A673 (cell line): ENCODE measurements at regions not wholly inside any gene's neighbourhood (a gene's known extent, or its start where the extent isn't known, plus 50 kb on each side); places are given as distances from the start of the nearest gene placed in this dataset.

ENCODE experiments used
- BruUV-seq: library from RNA; stranded (reverse); fragments of 400-500 nt; replicated peaks from 2 replicates; lab custom pipeline; 2021; lab: Mats Ljungman, UMichigan
- CTCF ChIA-PET: fragments of 300-600 bp; sonication (Branson Sonifier 250); formaldehyde crosslinking; loops from one replicate; lab custom pipeline; 2022; ENCODE audit warnings: antibody characterized with exemption; lab: Charles Lee
- POLR2A ChIA-PET: fragments of 300-600 bp; sonication (Branson Sonifier 250); formaldehyde crosslinking; loops from one replicate; lab custom pipeline; 2022; ENCODE audit warnings: antibody characterized with exemption; ENCODE audit not compliant: low non-redundant PET; lab: Charles Lee
- DNase-seq: peaks from one replicate; pipeline ENCODE4 v3.0.0-alpha.2; 2015; ENCODE audit warnings: low spot score
- H3K27ac ChIP-seq: fragments of 200-600 bp; sonication (generic); 2 replicates; pipeline ENCODE4 v1.5.1; 2016; ENCODE audit warnings: mixed run types, low read depth, mild to moderate bottlenecking, mixed read lengths, antibody characterized with exemption, low read length; ENCODE audit not compliant: poor library complexity, severe bottlenecking
- H3K27me3 ChIP-seq: fragments of 200-600 bp; sonication (generic); replicated peaks from 2 replicates; pipeline ENCODE4 v1.6.1; 2017; ENCODE audit warnings: mixed run types, low read depth, mild to moderate bottlenecking, mixed read lengths, antibody characterized with exemption, low read length; ENCODE audit not compliant: insufficient read depth, poor library complexity
- H3K36me3 ChIP-seq: fragments of 200-600 bp; sonication (generic); 2 replicates; pipeline ENCODE4 v1.6.1; 2016; ENCODE audit warnings: mixed run types, mild to moderate bottlenecking, mixed read lengths, antibody characterized with exemption, low read length; ENCODE audit not compliant: insufficient read depth, poor library complexity, severe bottlenecking
- H3K4me1 ChIP-seq: fragments of 200-600 bp; sonication (generic); 2 replicates; pipeline ENCODE4 v1.6.1; 2017; ENCODE audit warnings: mixed run types, mild to moderate bottlenecking, mixed read lengths, antibody characterized with exemption, low read length; ENCODE audit not compliant: insufficient read depth, poor library complexity, severe bottlenecking
- H3K4me3 ChIP-seq: fragments of 200-600 bp; sonication (generic); 2 replicates; pipeline ENCODE4 v1.5.1; 2016; ENCODE audit warnings: low read depth, mixed run types, mild to moderate bottlenecking, mixed read lengths, low read length; ENCODE audit not compliant: poor library complexity, severe bottlenecking
- H3K9me3 ChIP-seq: fragments of 200-600 bp; sonication (generic); 2 replicates; pipeline ENCODE4 v1.6.1; 2016; ENCODE audit warnings: mixed run types, low read depth, mild to moderate bottlenecking, mixed read lengths, antibody characterized with exemption, low read length; ENCODE audit not compliant: poor library complexity, severe bottlenecking
- CTCF ChIP-seq: fragments of 300-800, 200-600 bp; sonication (generic); conservative IDR thresholded peaks from 2 replicates; pipeline ENCODE4 v1.5.1; 2017; ENCODE audit warnings: low read depth, mild to moderate bottlenecking, antibody characterized with exemption, low read length, moderate library complexity, mixed read lengths
- EZH2 ChIP-seq: fragments of 200-600 bp; sonication (generic); IDR thresholded peaks from 2 replicates; pipeline ENCODE4 v1.6.1; 2017; ENCODE audit warnings: borderline replicate concordance, low read depth, mild to moderate bottlenecking, mixed read lengths, antibody characterized with exemption, low read length; ENCODE audit not compliant: poor library complexity, severe bottlenecking
- intact Hi-C: fragments of 100-400 bp; cut with micrococcal nuclease; formaldehyde crosslinking; loops from one replicate; pipeline ENCODE4 v1.10.0; 2022; ENCODE audit not compliant: unreplicated experiment

- Histone ChIP-seq H3K27ac (no peak overlapping the region), H3K4me3 (no peak overlapping the region), H3K27me3 (no peaks in the 10 kb centered on the region), H3K4me1 (no peaks in the 10 kb centered on the region), H3K36me3 (no peaks in the 10 kb centered on the region), H3K9me3 (no peaks in the 10 kb centered on the region)
- no peak for DNase-seq
- CTCF ChIA-PET, result no interaction called here
- TF ChIP-seq EZH2, result no peak
- TF ChIP-seq CTCF, result no peak
- intact Hi-C loops, result no loop called here
- no TSS peak for BruUV-seq
- POLR2A ChIA-PET, result no interaction called here
Observed at GRCh38 chr3:154971341-154971740, 108.8 kb upstream of the MME start.

- ChIA-PET CTCF (no interaction called here), POLR2A (no interaction called here)
- DNase-seq, result no peak
- intact Hi-C loops, result no loop called here
- Histone ChIP-seq H3K4me3 (no peak overlapping the region), H3K4me1 (no peaks in the 10 kb centered on the region), H3K27ac (no peak overlapping the region), H3K27me3 (no peaks in the 10 kb centered on the region), H3K9me3 (no peaks in the 10 kb centered on the region), H3K36me3 (no peaks in the 10 kb centered on the region)
- no peak for TF ChIP-seq CTCF
- TF ChIP-seq EZH2, result no peak
- no TSS peak for BruUV-seq
Observed at GRCh38 chr3:154970797-154971196, 109.3 kb upstream of the MME start.

GRCh38 chr3:154969366-154969765 lies 110.8 kb upstream of the MME start:
- Histone ChIP-seq H3K4me3 (no peak overlapping the region), H3K9me3 (no peaks in the 10 kb centered on the region), H3K36me3 (no peaks in the 10 kb centered on the region), H3K27me3 (no peaks in the 10 kb centered on the region), H3K27ac (no peak overlapping the region), H3K4me1 (no peaks in the 10 kb centered on the region)
- POLR2A ChIA-PET, result no interaction called here
- BruUV-seq, result no TSS peak
- CTCF ChIA-PET, result no interaction called here
- TF ChIP-seq CTCF (no peak), EZH2 (no peak)
- no peak for DNase-seq
- intact Hi-C loops, result no loop called here
